ENCODE measurements at regions not wholly inside any gene's neighbourhood (a gene's known extent, or its start where the extent isn't known, plus 50 kb on each side); places are given as distances from the start of the nearest gene placed in this dataset.

GRCh38 chr18:6602365-6602764 lies 127.2 kb upstream of the ARHGAP28 start:
- no peak for TF ChIP-seq SP1 (IDR thresholded peaks at IDR 0.05)
- no peak for TF ChIP-seq CTCF (IDR thresholded peaks at IDR 0.05; ENCODE audit: low read depth, low read length, missing input control)
- TF ChIP-seq MAX (IDR thresholded peaks at IDR 0.05), result no peak
- TF ChIP-seq JUND (IDR thresholded peaks at IDR 0.05), result no peak
- no peak for TF ChIP-seq TAF1 (conservative IDR thresholded peaks at IDR 0.05)
- no peak for TF ChIP-seq REST (IDR thresholded peaks at IDR 0.05)
- no peak for TF ChIP-seq ZBTB33 (IDR thresholded peaks at IDR 0.05)
- TF ChIP-seq RAD21 (IDR thresholded peaks at IDR 0.05), result no peak
- TF ChIP-seq YY1 (IDR thresholded peaks at IDR 0.05), result no peak
- no peak for TF ChIP-seq NR2F2 (IDR thresholded peaks at IDR 0.05)
